ENCODE measurements at regions not wholly inside any gene's neighbourhood (a gene's known extent, or its start where the extent isn't known, plus 50 kb on each side); places are given as distances from the start of the nearest gene placed in this dataset.

- DNase-seq = no peak
- no peaks in the 10 kb centered on the region for H3K4me1 ChIP-seq
- H3K27me3 ChIP-seq = no peaks in the 10 kb centered on the region
- no peaks in the 10 kb centered on the region for H3K9me3 ChIP-seq
- H3K36me3 ChIP-seq = no peaks in the 10 kb centered on the region
- intact Hi-C loops (cut with DNase I; ENCODE audit: low total_unique reads) = no loop called here
- H3K27ac ChIP-seq = no peak overlapping the region
- no peak for TF ChIP-seq CTCF (IDR thresholded peaks at IDR 0.05)
- no peak overlapping the region for H3K4me3 ChIP-seq
Observed at GRCh38 chrX:138349351-138349750, 362.2 kb downstream of the FGF13 start.

- H3K9me3 ChIP-seq = peaks cover 0 to 9% (median 4%) of the 10 kb centered on the region in 3 donors
- intact Hi-C loops (cut with DNase I; ENCODE audit: low total_unique reads) = no loop called here
- H3K4me3 ChIP-seq = no peak overlapping the region
- H3K27ac ChIP-seq = no peak overlapping the region
- H3K4me1 ChIP-seq = no peaks in the 10 kb centered on the region
- DNase-seq = no peak
- no peaks in the 10 kb centered on the region for H3K36me3 ChIP-seq
- TF ChIP-seq CTCF (IDR thresholded peaks at IDR 0.05) = no peak
- H3K27me3 ChIP-seq = no peaks in the 10 kb centered on the region
Observed at GRCh38 chrX:138378876-138379275, 332.6 kb downstream of the FGF13 start.

GRCh38 chrX:138408101-138408500 lies 303.4 kb downstream of the FGF13 start:
- intact Hi-C loops (cut with DNase I; ENCODE audit: low total_unique reads) = no loop called here
- no peaks in the 10 kb centered on the region for H3K27me3 ChIP-seq
- no peaks in the 10 kb centered on the region for H3K36me3 ChIP-seq
- no peak overlapping the region for H3K27ac ChIP-seq
- H3K4me1 ChIP-seq = no peaks in the 10 kb centered on the region
- no peak for TF ChIP-seq CTCF (IDR thresholded peaks at IDR 0.05)
- H3K9me3 ChIP-seq = no peaks in the 10 kb centered on the region
- H3K4me3 ChIP-seq = no peak overlapping the region
- no peak for DNase-seq

GRCh38 chrX:138411048-138411447 lies 300.5 kb downstream of the FGF13 start:
- H3K4me3 ChIP-seq = no peak overlapping the region
- no peak overlapping the region for H3K27ac ChIP-seq
- no peaks in the 10 kb centered on the region for H3K4me1 ChIP-seq
- no peaks in the 10 kb centered on the region for H3K36me3 ChIP-seq
- no peaks in the 10 kb centered on the region for H3K9me3 ChIP-seq
- no peak for TF ChIP-seq CTCF (IDR thresholded peaks at IDR 0.05)
- no peak for DNase-seq
- H3K27me3 ChIP-seq = no peaks in the 10 kb centered on the region
- intact Hi-C loops (cut with DNase I; ENCODE audit: low total_unique reads) = no loop called here
